CD14-positive monocyte (primary cell): ENCODE measurements at regions not wholly inside any gene's neighbourhood (a gene's known extent, or its start where the extent isn't known, plus 50 kb on each side); places are given as distances from the start of the nearest gene placed in this dataset.

Experiments
- DNase-seq, 3 donors: peaks; one replicate each; pipeline ENCODE4 v3.0.0-alpha.2; 2011 to 2022
- H2AFZ ChIP-seq: 2 replicates; pipeline ENCODE4 v1.6.0; 2012; ENCODE audit warnings: mild to moderate bottlenecking, low read depth, low read length, inconsistent platforms; ENCODE audit not compliant: insufficient read depth, poor library complexity, severe bottlenecking
- H3K27ac ChIP-seq, 2 donors: 1 replicate in 1 of 2; 2 replicates in 1 of 2; pipeline ENCODE4 v1.5.1; 2012 to 2013; ENCODE audit warnings: low read length in 2 of 2, control low read depth in 1 of 2, inconsistent platforms in 1 of 2, low read depth in 1 of 2, mild to moderate bottlenecking in 1 of 2
- H3K27me3 ChIP-seq, 2 donors: one replicate each; pipeline versions ENCODE4 v1.6.0 to v1.6.1; 2011 to 2013; ENCODE audit warnings: low read length in 2 of 2; ENCODE audit not compliant: control insufficient read depth in 2 of 2, insufficient read depth in 2 of 2
- H3K36me3 ChIP-seq, 2 donors: replicated peaks in 1 of 2; 1 replicate in 1 of 2; 2 replicates in 1 of 2; pipeline versions ENCODE4 v1.5.1 to v1.6.1; 2012 to 2013; ENCODE audit warnings: low read length in 2 of 2, control low read depth in 1 of 2, inconsistent platforms in 1 of 2, mild to moderate bottlenecking in 1 of 2; ENCODE audit not compliant: insufficient read depth in 2 of 2, control insufficient read depth in 1 of 2
- H3K4me1 ChIP-seq, 2 donors: 1 replicate in 1 of 2; 2 replicates in 1 of 2; pipeline versions ENCODE4 v1.5.1 to v1.6.1; 2012 to 2013; ENCODE audit warnings: low read length in 2 of 2, control low read depth in 1 of 2, inconsistent platforms in 1 of 2, mild to moderate bottlenecking in 1 of 2, moderate library complexity in 1 of 2; ENCODE audit not compliant: insufficient read depth in 2 of 2, control insufficient read depth in 1 of 2
- H3K4me2 ChIP-seq: replicated peaks from 2 replicates; pipeline ENCODE3; 2012; ENCODE audit warnings: low read length, moderate library complexity, mild to moderate bottlenecking; ENCODE audit not compliant: poor library complexity, severe bottlenecking; ENCODE audit errors: extremely low read depth
- H3K4me3 ChIP-seq, 3 experiments: fragments of 200-600 bp in 1 of 3; sonication (generic) in 1 of 3; replicated peaks in 1 of 3; 1 replicate in 2 of 3; 2 replicates in 1 of 3; pipeline ENCODE4 v1.5.1; 2011 to 2013; ENCODE audit warnings: low read length in 3 of 3, mild to moderate bottlenecking in 3 of 3, control low read depth in 2 of 3, low read depth in 2 of 3, inconsistent platforms in 1 of 3, moderate library complexity in 1 of 3
- H3K79me2 ChIP-seq: 2 replicates; pipeline ENCODE4 v1.6.0; 2012; ENCODE audit warnings: mild to moderate bottlenecking, control low read depth, inconsistent platforms, low read length, moderate library complexity; ENCODE audit not compliant: insufficient read depth
- H3K9ac ChIP-seq: 2 replicates; pipeline ENCODE4 v1.6.0; 2017; ENCODE audit warnings: low read length, mild to moderate bottlenecking; ENCODE audit not compliant: insufficient read depth, poor library complexity, severe bottlenecking
- H3K9me3 ChIP-seq, 2 donors: replicated peaks in 1 of 2; 1 replicate in 1 of 2; 2 replicates in 1 of 2; pipeline versions ENCODE4 v1.5.1 to v1.6.1; 2012 to 2013; ENCODE audit warnings: low read length in 2 of 2, control low read depth in 1 of 2; ENCODE audit not compliant: control insufficient read depth in 1 of 2, insufficient read depth in 1 of 2
- H4K20me1 ChIP-seq: 2 replicates; pipeline ENCODE4 v1.6.0; 2012; ENCODE audit warnings: mild to moderate bottlenecking, low read length, control low read depth, moderate library complexity; ENCODE audit not compliant: insufficient read depth
- H3K27ac Mint-ChIP-seq, 7 donors: one replicate each; pipeline ENCODE4 v1.8.0; 2020; ENCODE audit warnings: mild to moderate bottlenecking in 7 of 7, mixed read lengths in 7 of 7, moderate library complexity in 6 of 7, inconsistent platforms in 2 of 7
- H3K27me3 Mint-ChIP-seq, 3 donors: one replicate each; pipeline ENCODE4 v1.8.0; 2021 to 2022; ENCODE audit warnings: low read depth in 3 of 3, mild to moderate bottlenecking in 3 of 3, mixed read lengths in 3 of 3, moderate library complexity in 3 of 3, inconsistent platforms in 1 of 3
- H3K36me3 Mint-ChIP-seq, 2 donors: one replicate each; pipeline ENCODE4 v1.8.0; 2020; ENCODE audit warnings: mixed read lengths in 2 of 2, inconsistent platforms in 1 of 2, mild to moderate bottlenecking in 1 of 2
- H3K4me1 Mint-ChIP-seq: one replicate; pipeline ENCODE4 v1.8.0; 2020; ENCODE audit warnings: mild to moderate bottlenecking, mixed read lengths
- H3K4me3 Mint-ChIP-seq, 2 donors: one replicate each; pipeline ENCODE4 v1.8.0; 2020; ENCODE audit warnings: mild to moderate bottlenecking in 2 of 2, mixed read lengths in 2 of 2, moderate library complexity in 1 of 2
- H3K9me3 Mint-ChIP-seq, 7 donors: one replicate each; pipeline ENCODE4 v1.8.0; 2020 to 2022; ENCODE audit warnings: mixed read lengths in 7 of 7, mild to moderate bottlenecking in 6 of 7, moderate library complexity in 6 of 7, inconsistent platforms in 2 of 7
- CTCF ChIP-seq: fragments of 200-600 bp; IDR thresholded peaks from one replicate; pipeline ENCODE4 v1.8.0; 2022; ENCODE audit warnings: antibody characterized with exemption, mild to moderate bottlenecking
- WGBS: methylation state at CpG from one replicate; pipeline ENCODE4 v1.1.5; 2013; ENCODE audit warnings: missing lambda C conversion rate; ENCODE audit not compliant: insufficient coverage; 5-methylcytosine and 5-hydroxymethylcytosine counted together
- intact Hi-C, 2 donors: fragments of 100-400 bp; cut with micrococcal nuclease; formaldehyde crosslinking; loops; one replicate each; pipeline versions ENCODE4 v1.15.0 to v1.15.1; 2023

DNA sequence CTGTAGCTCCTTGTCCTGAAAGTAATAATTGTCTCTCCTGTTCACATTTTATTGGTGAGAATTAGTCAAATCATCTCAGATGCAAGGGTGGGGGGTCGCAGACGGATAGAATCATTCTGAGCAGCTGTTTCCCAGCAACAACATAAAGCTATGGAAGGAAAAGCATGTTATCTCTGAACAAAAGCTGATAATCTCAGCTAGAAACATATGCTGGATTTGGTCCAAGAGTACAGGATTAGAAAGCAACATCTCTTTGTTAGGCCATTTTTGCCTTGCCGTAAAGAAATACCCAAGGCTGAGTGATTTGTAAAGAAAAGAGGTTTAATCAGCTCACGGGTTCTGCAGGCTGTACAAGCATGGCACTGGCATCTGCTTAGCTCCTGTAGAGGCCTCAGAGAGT lies 472.8 kb upstream of the BOD1L1 start:
- H3K9ac ChIP-seq = no peak overlapping the region
- no peak for DNase-seq
- intact Hi-C loops = no loop called here
- H3K9me3 ChIP-seq = no peaks in the 10 kb centered on the region
- H3K36me3 ChIP-seq = no peaks in the 10 kb centered on the region
- no peak for TF ChIP-seq CTCF
- H4K20me1 ChIP-seq = no peaks in the 10 kb centered on the region
- WGBS = 88% methylated on average over 2 of the region's 4 CpGs
- Mint-ChIP-seq H3K27me3 (peaks cover 0 to 3% (median 0%) of the 10 kb centered on the region in 3 donors), H3K36me3 (no peaks in the 10 kb centered on the region), H3K27ac (no peak overlapping the region), H3K9me3 (peaks cover 0 to 5% (median 4%) of the 10 kb centered on the region in 7 donors), H3K4me1 (no peaks in the 10 kb centered on the region), H3K4me3 (no peak overlapping the region)
- H3K4me1 ChIP-seq = no peaks in the 10 kb centered on the region
- H3K4me3 ChIP-seq = no peak overlapping the region
- no peaks in the 10 kb centered on the region for H3K79me2 ChIP-seq
- H3K27ac ChIP-seq = no peak overlapping the region
- no peak overlapping the region for H3K4me2 ChIP-seq
- H3K27me3 ChIP-seq = no peaks in the 10 kb centered on the region
- H2AFZ ChIP-seq = no peak overlapping the region

GRCh38 chr4:14110407-14110806 lies 482.9 kb upstream of the BOD1L1 start:
- no peak for DNase-seq
- Mint-ChIP-seq H3K9me3 (peaks cover 8 to 16% (median 14%) of the 10 kb centered on the region in 7 donors), H3K27ac (no peak overlapping the region), H3K36me3 (no peaks in the 10 kb centered on the region), H3K27me3 (peaks cover 2 to 4% (median 3%) of the 10 kb centered on the region in 3 donors), H3K4me3 (no peak overlapping the region), H3K4me1 (peaks cover 15% of the 10 kb centered on the region)
- 80% methylated on average over 1 of the region's 2 CpGs for WGBS
- peaks cover 0 to 18% of the 10 kb centered on the region in 2 donors for H3K9me3 ChIP-seq
- no peak overlapping the region for H3K4me3 ChIP-seq
- intact Hi-C loops = no loop called here
- no peak overlapping the region for H2AFZ ChIP-seq
- H3K27ac ChIP-seq = no peak overlapping the region
- no peaks in the 10 kb centered on the region for H4K20me1 ChIP-seq
- H3K4me1 ChIP-seq = peaks cover 3 to 6% of the 10 kb centered on the region in 2 donors
- H3K27me3 ChIP-seq = no peaks in the 10 kb centered on the region
- no peak overlapping the region for H3K9ac ChIP-seq
- no peaks in the 10 kb centered on the region for H3K36me3 ChIP-seq
- no peak overlapping the region for H3K4me2 ChIP-seq
- no peaks in the 10 kb centered on the region for H3K79me2 ChIP-seq
- TF ChIP-seq CTCF = no peak
